Adrenal gland (tissue), 5 donors: ENCODE measurements at regions not wholly inside any gene's neighbourhood (a gene's known extent, or its start where the extent isn't known, plus 50 kb on each side); places are given as distances from the start of the nearest gene placed in this dataset.

Experiments used
- CTCF ChIP-seq, 6 experiments: fragments of 450-650 bp in 4 of 6; fragments of 200-600 bp in 2 of 6; sonication (generic) in 1 of 6; IDR thresholded peaks; 1 replicate in 5 of 6; 2 replicates in 1 of 6; pipeline versions ENCODE4 v1.5.1 to v1.8.0; 2016 to 2021; ENCODE audit warnings: antibody characterized with exemption in 6 of 6, mild to moderate bottlenecking in 2 of 6, moderate library complexity in 1 of 6
- POLR2A ChIP-seq, 2 donors: fragments of 450-650 bp; IDR thresholded peaks; one replicate each; pipeline ENCODE4 v1.6.1; 2017; ENCODE audit warnings: antibody characterized with exemption in 2 of 2, mild to moderate bottlenecking in 2 of 2, moderate library complexity in 1 of 2
- donor health status: DM: no; HTN: no; CAD: no.

DNA sequence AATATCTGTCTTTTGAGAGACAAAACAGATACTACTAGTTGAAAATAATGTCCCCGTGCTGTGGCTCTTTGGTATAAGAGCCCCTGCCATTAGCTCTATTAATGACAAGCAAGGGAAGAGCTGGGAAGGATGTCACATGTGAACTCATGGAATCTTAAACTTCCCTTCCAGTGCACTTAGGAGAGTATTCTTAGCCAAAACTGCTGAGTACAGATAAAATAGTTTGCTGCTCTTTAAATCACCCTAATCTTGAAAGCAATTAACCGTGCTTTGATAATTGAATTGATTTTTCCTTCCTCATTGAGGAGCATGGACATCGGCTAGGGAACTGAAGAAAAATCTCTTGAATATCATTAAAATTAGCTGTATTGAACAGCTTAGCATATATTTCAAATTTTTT, 91.7 kb downstream of the SLC35B3 start:
- no peak for TF ChIP-seq CTCF (IDR thresholded peaks at IDR 0.05)
- no peak for TF ChIP-seq POLR2A (IDR thresholded peaks at IDR 0.05)
